A673 (cell line): ENCODE measurements at regions not wholly inside any gene's neighbourhood (a gene's known extent, or its start where the extent isn't known, plus 50 kb on each side); places are given as distances from the start of the nearest gene placed in this dataset.

Experiments
- BruUV-seq: library from RNA; stranded (reverse); fragments of 400-500 nt; replicated peaks from 2 replicates; lab custom pipeline; 2021; lab: Mats Ljungman, UMichigan
- CTCF ChIA-PET: fragments of 300-600 bp; sonication (Branson Sonifier 250); formaldehyde crosslinking; loops from one replicate; lab custom pipeline; 2022; ENCODE audit warnings: antibody characterized with exemption; lab: Charles Lee
- POLR2A ChIA-PET: fragments of 300-600 bp; sonication (Branson Sonifier 250); formaldehyde crosslinking; loops from one replicate; lab custom pipeline; 2022; ENCODE audit warnings: antibody characterized with exemption; ENCODE audit not compliant: low non-redundant PET; lab: Charles Lee
- DNase-seq: peaks from one replicate; pipeline ENCODE4 v3.0.0-alpha.2; 2015; ENCODE audit warnings: low spot score
- H3K27ac ChIP-seq: fragments of 200-600 bp; sonication (generic); 2 replicates; pipeline ENCODE4 v1.5.1; 2016; ENCODE audit warnings: mixed run types, low read depth, mild to moderate bottlenecking, mixed read lengths, antibody characterized with exemption, low read length; ENCODE audit not compliant: poor library complexity, severe bottlenecking
- H3K27me3 ChIP-seq: fragments of 200-600 bp; sonication (generic); replicated peaks from 2 replicates; pipeline ENCODE4 v1.6.1; 2017; ENCODE audit warnings: mixed run types, low read depth, mild to moderate bottlenecking, mixed read lengths, antibody characterized with exemption, low read length; ENCODE audit not compliant: insufficient read depth, poor library complexity
- H3K36me3 ChIP-seq: fragments of 200-600 bp; sonication (generic); 2 replicates; pipeline ENCODE4 v1.6.1; 2016; ENCODE audit warnings: mixed run types, mild to moderate bottlenecking, mixed read lengths, antibody characterized with exemption, low read length; ENCODE audit not compliant: insufficient read depth, poor library complexity, severe bottlenecking
- H3K4me1 ChIP-seq: fragments of 200-600 bp; sonication (generic); 2 replicates; pipeline ENCODE4 v1.6.1; 2017; ENCODE audit warnings: mixed run types, mild to moderate bottlenecking, mixed read lengths, antibody characterized with exemption, low read length; ENCODE audit not compliant: insufficient read depth, poor library complexity, severe bottlenecking
- H3K4me3 ChIP-seq: fragments of 200-600 bp; sonication (generic); 2 replicates; pipeline ENCODE4 v1.5.1; 2016; ENCODE audit warnings: low read depth, mixed run types, mild to moderate bottlenecking, mixed read lengths, low read length; ENCODE audit not compliant: poor library complexity, severe bottlenecking
- H3K9me3 ChIP-seq: fragments of 200-600 bp; sonication (generic); 2 replicates; pipeline ENCODE4 v1.6.1; 2016; ENCODE audit warnings: mixed run types, low read depth, mild to moderate bottlenecking, mixed read lengths, antibody characterized with exemption, low read length; ENCODE audit not compliant: poor library complexity, severe bottlenecking
- EZH2 ChIP-seq: fragments of 200-600 bp; sonication (generic); IDR thresholded peaks from 2 replicates; pipeline ENCODE4 v1.6.1; 2017; ENCODE audit warnings: borderline replicate concordance, low read depth, mild to moderate bottlenecking, mixed read lengths, antibody characterized with exemption, low read length; ENCODE audit not compliant: poor library complexity, severe bottlenecking
- intact Hi-C: fragments of 100-400 bp; cut with micrococcal nuclease; formaldehyde crosslinking; loops from one replicate; pipeline ENCODE4 v1.10.0; 2022; ENCODE audit not compliant: unreplicated experiment
- TF ChIP-seq, protein P1 (sequence below): fragments of 300-800, 200-600 bp; sonication (generic); conservative IDR thresholded peaks from 2 replicates; pipeline ENCODE4 v1.5.1; 2017; ENCODE audit warnings: low read depth, mild to moderate bottlenecking, antibody characterized with exemption, low read length, moderate library complexity, mixed read lengths

DNA sequence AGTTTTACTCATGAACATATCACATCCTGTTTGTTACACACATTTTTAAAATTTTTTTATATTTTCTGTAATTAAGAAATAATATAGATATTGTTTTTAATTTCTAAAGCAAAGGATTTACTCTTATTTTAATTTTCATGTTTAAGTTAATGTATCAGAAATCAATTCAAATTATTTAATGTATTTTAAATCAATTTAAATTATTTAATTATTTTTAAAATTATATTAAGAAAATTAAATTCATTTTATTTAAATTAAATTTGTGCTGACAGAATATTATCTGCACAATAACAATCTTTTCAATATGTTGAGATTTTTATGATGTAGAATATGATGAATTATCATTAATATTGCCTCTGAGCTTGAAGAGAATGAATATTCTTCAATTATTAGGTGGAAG is 681.2 kb upstream of the ALCAM start:
- intact Hi-C loops, result no loop called here
- Histone ChIP-seq H3K27ac (no peak overlapping the region), H3K4me1 (no peaks in the 10 kb centered on the region), H3K4me3 (no peak overlapping the region), H3K9me3 (no peaks in the 10 kb centered on the region), H3K27me3 (no peaks in the 10 kb centered on the region), H3K36me3 (no peaks in the 10 kb centered on the region)
- no TSS peak for BruUV-seq
- ChIA-PET CTCF (no interaction called here), POLR2A (no interaction called here)
- DNase-seq, result no peak
- no peak for TF ChIP-seq EZH2
- TF ChIP-seq, protein P1, sequence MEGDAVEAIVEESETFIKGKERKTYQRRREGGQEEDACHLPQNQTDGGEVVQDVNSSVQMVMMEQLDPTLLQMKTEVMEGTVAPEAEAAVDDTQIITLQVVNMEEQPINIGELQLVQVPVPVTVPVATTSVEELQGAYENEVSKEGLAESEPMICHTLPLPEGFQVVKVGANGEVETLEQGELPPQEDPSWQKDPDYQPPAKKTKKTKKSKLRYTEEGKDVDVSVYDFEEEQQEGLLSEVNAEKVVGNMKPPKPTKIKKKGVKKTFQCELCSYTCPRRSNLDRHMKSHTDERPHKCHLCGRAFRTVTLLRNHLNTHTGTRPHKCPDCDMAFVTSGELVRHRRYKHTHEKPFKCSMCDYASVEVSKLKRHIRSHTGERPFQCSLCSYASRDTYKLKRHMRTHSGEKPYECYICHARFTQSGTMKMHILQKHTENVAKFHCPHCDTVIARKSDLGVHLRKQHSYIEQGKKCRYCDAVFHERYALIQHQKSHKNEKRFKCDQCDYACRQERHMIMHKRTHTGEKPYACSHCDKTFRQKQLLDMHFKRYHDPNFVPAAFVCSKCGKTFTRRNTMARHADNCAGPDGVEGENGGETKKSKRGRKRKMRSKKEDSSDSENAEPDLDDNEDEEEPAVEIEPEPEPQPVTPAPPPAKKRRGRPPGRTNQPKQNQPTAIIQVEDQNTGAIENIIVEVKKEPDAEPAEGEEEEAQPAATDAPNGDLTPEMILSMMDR, result no peak

DNA sequence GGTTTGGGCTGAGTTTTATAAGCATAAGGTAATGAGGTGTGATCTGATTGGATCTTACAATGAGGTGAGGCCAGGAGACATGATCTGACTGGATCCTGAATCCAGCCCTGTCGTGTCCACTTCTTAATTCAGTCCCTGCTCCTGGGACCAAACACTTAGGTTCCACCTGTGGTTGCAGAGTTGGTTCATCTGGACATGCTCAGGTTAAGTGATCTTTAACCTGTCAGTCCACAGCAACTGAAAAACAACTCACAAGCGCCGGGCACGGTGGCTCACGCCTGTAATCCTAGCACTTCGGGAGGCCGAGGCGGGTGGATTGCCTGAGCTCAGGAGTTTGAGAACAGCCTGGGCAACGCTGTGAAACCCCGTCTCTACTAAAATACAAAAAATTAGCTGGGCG is 679.3 kb upstream of the ALCAM start:
- POLR2A ChIA-PET, result no interaction called here
- intact Hi-C loops, result no loop called here
- Histone ChIP-seq H3K9me3 (no peaks in the 10 kb centered on the region), H3K4me3 (no peak overlapping the region), H3K4me1 (no peaks in the 10 kb centered on the region), H3K27ac (no peak overlapping the region), H3K36me3 (no peaks in the 10 kb centered on the region), H3K27me3 (no peaks in the 10 kb centered on the region)
- DNase-seq, result no peak
- CTCF ChIA-PET, result no interaction called here
- no TSS peak for BruUV-seq
- TF ChIP-seq, protein P1, result no peak
- no peak for TF ChIP-seq EZH2

DNA sequence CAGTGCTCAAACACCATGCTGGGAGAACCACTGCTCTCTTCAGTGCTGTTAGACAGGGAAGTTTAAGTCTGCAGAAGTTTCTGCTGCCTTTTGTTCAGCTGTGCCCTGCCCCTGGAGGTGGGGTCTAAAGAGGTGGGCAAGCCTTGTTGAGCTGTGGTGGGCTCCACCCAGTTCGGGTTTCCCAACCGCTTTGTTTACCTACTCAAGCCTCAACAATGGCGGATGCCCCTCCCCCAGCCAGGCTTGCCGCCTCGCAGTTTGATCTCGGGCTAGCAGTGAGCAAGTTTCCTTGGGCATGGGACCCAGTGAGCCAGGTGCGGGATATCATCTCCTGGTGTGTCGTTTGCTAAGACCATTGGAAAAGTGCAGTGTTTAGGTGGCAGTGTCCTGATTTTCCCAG is 670.2 kb upstream of the ALCAM start:
- intact Hi-C loops, result no loop called here
- TF ChIP-seq, protein P1, result no peak
- no peak for TF ChIP-seq EZH2
- H3K36me3 ChIP-seq, result no peaks in the 10 kb centered on the region
- POLR2A ChIA-PET, result no interaction called here
- CTCF ChIA-PET, result no interaction called here
- H3K27me3 ChIP-seq, result no peaks in the 10 kb centered on the region
- no peak for DNase-seq
- BruUV-seq, result no TSS peak
- H3K4me1 ChIP-seq, result no peaks in the 10 kb centered on the region
- no peaks in the 10 kb centered on the region for H3K9me3 ChIP-seq
- H3K4me3 ChIP-seq, result no peak overlapping the region
- no peak overlapping the region for H3K27ac ChIP-seq
